ENCODE measurements at regions not wholly inside any gene's neighbourhood (a gene's known extent, or its start where the extent isn't known, plus 50 kb on each side); places are given as distances from the start of the nearest gene placed in this dataset.
"Not testable (repeated sequence)": the region's sequence is repeated elsewhere in the genome, so short reads cannot be mapped to it uniquely, and the experiment has no call there.

DNA sequence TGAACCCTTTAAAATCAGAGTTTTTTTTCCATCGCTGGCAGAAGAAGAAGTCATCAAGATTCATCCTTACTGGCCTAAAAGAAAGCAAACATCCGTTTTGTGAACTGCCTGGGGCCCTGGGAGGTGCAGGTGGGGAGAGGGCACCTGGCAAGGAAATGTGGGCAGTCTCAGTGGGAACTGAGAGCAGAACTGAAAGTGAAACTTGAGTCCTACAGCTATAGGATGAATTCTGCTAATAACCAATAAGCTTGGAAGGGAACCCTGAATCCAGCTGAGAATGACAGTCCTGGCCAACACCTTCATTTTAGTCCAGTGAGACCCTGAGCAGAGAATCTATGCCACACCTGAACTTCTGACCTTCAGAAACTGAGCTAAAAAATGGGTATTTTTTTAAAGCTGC, 130.1 kb upstream of the ASCC3 start:
- FAIRE-seq (no peak), DNase-seq (ENCODE audit: insufficient read length, low spot score) (no peak)

DNA sequence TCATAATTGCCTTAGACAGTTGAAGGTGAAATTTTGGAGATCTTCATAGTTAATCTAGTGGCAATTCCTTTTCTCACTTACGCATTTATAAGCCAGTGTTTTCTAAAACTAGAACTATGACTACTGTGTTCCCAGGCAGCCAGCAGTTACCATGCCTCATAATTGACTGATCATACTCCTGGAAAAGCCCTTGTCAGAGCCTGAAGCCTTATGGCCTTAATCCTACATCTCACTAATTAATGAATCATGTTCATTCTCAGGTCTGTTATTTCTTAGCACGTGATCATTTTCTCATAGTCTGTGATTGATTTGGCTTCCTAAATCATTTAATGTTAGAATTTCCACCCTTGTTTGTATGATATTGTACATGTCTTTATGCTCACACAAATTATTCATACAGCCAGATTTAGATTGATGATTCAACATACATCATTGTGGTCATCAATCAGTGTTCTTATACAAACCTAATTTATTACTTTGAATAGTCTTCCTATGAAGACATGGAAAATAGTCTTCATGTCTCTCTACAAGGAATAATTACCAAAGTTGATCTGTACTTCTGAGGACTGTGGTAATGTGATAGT, 132.6 kb upstream of the ASCC3 start:
- FAIRE-seq = no peak

DNA sequence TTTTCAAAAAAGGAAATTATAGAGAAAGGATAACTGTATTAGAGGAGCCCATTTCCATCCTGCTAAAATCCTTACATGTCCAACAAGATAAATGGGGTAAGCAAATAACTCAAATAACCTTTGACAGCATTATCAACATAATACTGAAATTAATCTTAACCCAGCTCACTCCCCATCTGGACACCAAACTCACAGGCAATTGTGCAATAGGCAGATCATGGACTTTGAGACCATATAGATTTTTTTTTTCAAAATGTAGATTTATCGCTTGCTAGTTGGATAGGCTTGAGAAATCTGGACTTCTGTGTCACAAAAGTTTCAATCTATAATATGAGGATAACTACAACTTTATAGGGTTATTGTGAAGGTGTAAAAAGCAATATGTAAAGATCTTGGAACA, 134.4 kb upstream of the ASCC3 start:
- DNase-seq (ENCODE audit: insufficient read length, low spot score) = no peak
- no peak for FAIRE-seq

More for the DNA sequence above, 132.6 kb upstream of the ASCC3 start:
- DNase-seq (ENCODE audit: insufficient read length, low spot score) = no peak

DNA sequence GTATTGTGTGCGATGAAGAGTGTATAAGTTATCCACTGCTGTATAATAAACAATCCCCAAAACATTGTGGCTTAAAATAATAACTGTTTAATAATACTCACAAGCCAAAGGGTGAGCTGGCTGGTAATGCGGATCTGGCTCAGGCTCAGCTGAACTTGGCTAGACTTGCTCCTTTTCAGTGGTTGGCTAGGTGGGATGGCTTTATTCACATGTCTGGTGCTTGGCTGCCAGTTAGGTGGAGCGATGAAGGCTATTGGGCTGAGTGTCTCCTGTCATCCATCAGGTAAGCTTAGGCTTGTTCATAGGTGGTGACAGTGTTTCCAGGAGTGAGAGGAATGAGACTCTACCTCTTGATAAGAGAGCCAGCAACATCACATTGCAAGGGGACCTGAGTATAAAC, 135.0 kb upstream of the ASCC3 start:
- FAIRE-seq (no peak), DNase-seq (ENCODE audit: insufficient read length, low spot score) (no peak)

DNA sequence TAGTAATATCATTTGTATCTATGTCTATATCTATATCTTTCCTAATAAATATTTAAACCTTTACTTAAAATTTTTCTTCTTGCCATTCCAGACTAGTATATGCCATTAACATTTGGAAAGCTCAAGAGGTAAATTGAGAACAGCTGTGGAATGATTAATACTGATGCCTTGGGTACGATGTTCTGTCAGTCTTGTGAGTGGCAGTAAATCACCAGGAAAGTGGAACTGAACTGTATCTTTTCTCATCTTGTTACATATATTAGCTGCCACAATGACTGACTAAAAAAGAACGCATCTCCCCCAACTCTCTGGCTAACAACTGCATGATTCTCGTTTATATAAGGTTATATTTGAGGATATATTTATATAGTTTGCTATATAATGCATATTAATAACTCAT, 137.0 kb upstream of the ASCC3 start:
- no peak for DNase-seq (ENCODE audit: insufficient read length, low spot score)
- no peak for FAIRE-seq

DNA sequence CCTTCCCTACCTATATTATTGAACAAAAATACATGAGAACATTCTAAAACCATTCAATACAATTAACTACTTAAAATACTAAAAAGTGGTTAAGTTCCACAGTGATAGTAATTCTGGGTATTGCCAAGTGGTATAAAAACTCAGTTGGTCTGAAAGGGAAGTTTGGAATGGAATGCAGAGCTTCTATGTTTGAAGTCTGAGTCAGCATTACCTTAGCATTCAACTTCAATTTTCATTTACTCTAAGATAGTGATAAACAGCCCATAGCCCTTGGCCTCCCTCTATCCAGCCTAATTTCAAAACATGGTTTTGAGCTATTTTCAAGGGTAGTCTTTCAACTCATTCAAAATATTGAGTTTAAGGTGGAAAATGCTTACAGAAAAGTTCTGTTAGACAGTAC, 140.4 kb upstream of the ASCC3 start:
- FAIRE-seq (no peak), DNase-seq (ENCODE audit: insufficient read length, low spot score) (no peak)

DNA sequence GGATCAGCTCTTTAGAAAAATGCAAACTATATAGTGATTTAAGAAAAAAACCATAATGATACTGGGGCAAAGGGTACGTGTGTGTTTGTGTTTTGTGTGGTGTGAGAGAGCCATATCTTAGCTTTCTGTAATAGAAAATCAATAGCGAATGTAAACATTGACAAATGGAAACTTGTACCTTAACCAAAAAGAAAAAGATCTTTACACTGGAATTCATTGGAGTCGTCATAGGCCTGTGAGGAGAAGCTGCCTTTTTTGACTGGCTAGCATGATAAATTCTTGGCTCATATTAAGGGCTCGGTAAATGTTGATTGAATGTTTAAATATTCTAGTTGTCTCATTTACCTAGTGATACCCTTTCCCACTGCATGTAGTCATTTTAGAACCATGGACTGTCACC, 161.8 kb upstream of the ASCC3 start:
- FAIRE-seq (no peak), DNase-seq (ENCODE audit: insufficient read length, low spot score) (no peak)

DNA sequence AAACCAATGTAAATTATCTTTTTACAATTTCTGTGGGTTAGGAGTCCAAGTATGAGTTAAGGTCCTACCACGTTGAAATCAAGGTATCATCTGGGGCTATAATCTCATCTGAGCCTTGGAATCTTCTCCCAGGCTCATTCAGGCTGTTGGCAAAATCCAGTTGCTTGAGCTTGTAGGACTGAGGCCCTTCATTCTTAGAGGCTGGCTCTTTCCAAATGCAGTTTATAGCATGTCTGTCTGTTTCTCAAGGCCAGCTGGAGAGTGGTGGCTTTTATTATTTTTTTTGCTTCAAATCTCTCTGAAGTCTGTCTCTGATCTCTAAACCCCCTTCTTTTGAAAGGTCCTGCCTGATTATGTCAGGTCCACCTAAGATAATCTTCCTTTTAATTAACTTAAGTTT, 177.2 kb upstream of the ASCC3 start:
- FAIRE-seq = no peak
- no peak for DNase-seq (ENCODE audit: insufficient read length, low spot score)

DNA sequence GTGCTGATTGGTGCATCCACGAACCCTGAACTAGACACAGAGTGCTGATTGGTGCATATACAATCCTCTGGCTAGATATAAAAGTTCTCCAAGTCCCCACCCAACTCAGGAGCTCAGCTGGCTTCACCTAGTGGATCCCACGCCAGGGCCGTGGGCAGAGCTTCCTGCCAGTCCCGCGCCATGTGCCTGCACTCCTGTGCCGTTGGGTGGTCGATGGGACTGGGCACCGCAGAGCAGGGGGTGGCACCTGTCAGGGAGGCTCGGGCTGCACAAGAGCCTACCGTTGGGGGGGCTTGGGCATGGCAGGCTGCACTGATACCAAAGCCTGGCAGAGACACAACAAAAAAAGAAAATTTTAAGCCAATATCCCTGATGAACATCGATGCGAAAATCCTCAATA, 185.4 kb upstream of the ASCC3 start:
- FAIRE-seq (no peak), DNase-seq (ENCODE audit: insufficient read length, low spot score) (no peak)

DNA sequence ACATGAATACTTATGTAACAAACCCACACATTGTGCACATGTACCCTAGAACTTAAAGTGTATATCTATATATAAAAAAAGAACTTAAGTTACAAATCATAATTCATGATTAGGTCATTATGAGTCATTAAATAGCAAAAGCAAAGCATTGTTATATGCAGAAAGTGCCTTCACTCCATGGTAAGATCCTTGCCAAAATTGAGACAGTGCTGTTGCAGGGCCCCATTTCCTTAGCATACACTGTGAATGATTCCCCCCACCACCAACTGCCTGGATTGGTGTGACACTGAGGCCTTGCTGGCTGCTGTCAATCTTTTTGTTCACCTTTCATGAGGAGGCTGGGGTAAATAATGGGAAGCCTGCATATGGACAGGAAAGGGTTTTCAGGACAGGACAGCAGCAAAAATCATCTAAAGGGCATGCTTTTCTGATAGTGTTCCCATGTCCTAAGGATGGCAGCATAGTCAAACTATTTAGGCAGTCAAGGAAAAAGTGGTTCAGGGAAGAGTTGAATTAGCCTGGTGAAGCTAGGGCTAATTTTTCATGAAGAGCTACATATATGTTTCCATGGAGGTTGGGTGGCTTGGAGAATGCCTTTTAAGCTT, 188.2 kb upstream of the ASCC3 start:
- DNase-seq (ENCODE audit: insufficient read length, low spot score) (no peak), FAIRE-seq (no peak)

DNA sequence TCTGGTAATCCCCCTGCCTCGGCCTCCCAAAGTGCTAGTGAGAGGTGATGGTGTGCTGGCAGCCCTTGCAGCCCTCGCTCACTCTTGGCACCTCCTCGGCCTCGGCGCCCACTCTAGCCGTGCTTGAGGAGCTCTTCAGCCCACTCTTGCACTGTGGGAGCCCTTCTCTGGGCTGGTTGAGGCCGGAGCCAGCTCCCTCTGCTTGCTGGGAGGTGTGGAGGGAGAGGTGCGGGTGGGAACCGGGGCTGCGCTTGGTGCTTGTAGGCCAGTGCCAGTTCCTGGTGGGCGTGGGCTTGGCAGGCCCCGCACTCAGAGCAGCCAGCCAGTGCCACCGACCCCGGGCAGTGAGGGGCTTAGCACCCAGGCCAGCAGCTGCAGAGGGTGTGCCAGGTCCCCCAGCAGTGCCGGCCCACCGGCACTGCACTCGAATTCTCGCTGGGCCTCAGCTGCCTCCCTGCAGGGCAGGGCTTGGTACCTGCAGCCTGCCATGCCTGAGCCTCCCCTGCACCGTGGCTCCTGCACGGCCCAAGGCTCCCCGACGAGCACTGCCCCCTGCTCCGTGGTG, 189.0 kb upstream of the ASCC3 start:
- FAIRE-seq (no peak), DNase-seq (ENCODE audit: insufficient read length, low spot score) (no peak)

DNA sequence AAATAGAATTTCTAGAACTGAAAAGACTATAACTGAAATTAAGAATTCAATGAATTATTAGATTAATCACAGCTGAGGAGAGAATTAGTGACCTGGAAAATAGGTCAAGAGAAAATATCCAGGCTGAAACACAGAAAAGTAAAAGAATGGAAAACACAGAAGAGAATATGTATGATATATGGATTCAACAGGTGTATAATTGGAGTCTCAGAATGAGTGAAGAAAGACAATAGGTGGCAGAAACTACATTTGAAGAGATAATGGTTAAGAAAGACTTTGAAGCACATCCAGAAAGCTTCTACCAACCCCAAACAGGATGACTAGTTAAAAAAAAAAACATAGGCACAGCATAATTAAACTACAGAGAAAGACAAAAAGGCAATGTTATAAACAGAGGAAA, 196.2 kb upstream of the ASCC3 start:
- FAIRE-seq (no peak), DNase-seq (ENCODE audit: insufficient read length, low spot score) (no peak)

DNA sequence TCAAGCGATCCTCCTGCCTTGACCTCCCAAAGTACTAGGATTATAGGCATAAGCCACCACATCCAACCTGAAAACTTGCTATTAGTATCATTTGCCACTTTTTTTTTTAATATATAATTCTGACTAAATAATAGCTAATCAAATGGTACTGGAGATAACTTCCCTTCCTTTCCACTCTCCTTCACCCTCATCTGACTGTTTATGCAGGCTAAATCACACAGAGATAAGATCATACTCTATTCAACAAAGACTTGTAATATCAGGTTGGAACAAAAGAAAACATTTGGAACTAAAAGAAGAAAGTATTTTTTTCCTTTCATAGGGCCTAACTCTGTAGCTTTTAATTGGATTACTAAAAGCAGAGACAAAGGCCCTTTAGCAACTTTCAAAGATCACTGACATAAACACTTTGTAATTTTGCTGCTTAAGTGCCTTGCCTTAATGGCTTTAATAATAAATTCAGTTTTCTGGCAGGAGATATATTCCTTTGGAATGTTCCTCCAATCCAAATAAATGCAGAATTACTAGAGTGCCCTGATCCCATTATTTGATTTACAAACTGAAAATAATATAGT, 198.7 kb upstream of the ASCC3 start:
- FAIRE-seq = no peak
- no peak for DNase-seq (ENCODE audit: insufficient read length, low spot score)

DNA sequence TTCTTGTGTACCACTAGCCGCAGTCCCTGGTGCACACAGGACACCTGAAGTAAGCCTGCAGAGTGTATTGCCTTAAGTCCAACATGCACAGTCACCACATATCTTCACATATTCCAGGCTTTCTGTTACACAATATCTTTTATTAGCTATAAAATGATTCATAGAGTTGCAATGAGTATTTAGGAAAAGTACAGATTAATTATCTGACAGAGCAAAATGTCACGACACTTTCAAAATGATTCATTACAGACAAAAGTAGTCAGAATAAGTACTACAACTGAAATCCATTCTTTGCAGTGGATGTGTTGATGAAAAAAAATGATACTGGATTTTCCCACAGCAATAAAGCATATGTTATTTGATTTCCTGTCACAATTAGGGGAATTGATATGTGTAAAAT, 199.5 kb upstream of the ASCC3 start:
- peak; percentile 20 for DNase-seq (ENCODE audit: insufficient read length, low spot score)

DNA sequence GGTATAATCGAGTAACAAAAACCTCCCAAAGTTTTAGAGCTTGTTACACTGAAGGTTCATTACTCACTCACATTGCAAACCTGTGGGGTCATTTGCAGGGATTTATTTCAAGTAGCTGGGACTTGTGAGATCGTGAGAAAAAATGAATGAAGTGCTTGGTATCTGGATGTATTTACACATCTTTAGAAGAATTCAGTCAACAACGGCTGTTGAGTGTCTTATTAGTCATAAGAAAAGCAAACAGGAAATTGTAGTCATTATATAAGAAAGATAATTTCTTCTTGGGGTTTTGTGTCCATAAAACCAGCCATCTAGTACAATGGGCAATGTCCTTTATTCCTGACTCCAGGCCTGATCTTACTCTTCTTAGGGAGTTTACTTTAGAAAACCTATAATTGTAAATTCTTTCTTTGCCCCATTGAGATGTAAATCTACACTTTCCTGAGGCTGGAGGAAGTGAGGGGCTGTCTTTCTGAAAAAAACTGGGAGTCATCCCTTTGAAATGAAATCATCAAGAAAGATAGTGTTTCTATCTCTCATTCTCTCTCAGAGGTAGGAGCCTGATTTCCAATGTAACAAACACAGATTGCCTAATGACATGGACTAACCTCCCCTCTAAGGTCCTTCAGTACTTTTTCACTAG, 202.5 kb upstream of the ASCC3 start:
- FAIRE-seq = no peak
- DNase-seq (ENCODE audit: insufficient read length, low spot score) = peak; percentile 8

More for the DNA sequence above, 199.5 kb upstream of the ASCC3 start:
- FAIRE-seq = no peak

DNA sequence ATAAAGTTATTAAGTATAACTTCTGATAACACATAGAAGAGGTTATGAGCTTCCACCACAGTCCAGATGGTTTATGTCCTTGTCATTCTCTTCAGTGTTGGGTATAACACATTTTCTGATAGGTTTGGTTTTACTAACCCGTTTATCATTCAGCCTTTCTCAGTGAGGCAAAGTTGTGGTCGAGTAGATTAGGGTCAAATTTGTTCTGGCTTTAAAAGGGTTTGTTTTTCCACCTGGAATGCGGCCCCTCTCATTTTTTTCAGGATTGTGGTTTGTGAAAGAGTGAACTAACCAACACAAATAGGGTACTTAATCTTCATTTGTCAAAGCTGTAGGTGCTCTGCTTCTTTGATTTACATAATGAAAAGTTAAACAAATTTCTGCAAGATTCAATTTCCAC, 204.2 kb upstream of the ASCC3 start:
- DNase-seq (ENCODE audit: insufficient read length, low spot score) (no peak), FAIRE-seq (no peak)

DNA sequence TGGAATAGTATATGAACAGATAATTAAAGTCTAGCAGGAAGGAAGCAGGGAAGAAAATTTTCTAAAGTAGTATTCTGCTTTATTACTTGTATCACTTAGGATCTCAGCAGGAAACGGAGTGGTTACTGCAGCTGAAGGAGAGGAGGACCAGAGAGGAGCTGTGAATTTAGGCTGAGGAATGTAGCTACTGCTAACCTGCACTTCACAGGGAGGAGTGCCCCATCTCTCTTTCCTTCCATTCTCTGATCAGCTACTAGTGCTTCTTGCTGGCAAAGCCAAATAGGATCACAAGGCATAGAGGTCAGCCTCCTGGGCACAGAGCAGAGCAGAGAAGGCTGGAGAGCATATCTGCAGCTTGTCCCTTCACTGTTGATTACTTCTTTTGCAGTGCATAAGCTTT, 205.3 kb upstream of the ASCC3 start:
- DNase-seq (ENCODE audit: insufficient read length, low spot score) = no peak
- FAIRE-seq = no peak

DNA sequence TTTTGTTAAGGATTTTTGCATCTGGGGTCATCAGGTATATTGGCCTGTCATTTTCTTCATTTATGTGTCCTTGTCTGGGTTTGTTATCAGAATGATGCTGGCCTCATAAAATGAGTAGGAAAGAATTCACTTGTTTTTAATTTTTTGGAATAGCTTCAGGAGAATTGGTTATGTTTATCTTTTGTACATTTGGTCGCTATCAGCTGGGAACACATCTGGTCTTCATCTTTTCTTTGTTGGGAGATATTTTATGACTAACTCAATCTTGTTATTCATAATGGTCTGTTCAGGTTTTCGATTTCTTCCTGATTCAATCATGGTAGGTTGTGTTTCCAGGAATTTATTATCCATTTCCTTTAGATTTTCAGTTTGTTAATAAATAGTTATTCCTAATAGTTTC, 207.5 kb upstream of the ASCC3 start:
- DNase-seq (ENCODE audit: insufficient read length, low spot score) (no peak), FAIRE-seq (no peak)

DNA sequence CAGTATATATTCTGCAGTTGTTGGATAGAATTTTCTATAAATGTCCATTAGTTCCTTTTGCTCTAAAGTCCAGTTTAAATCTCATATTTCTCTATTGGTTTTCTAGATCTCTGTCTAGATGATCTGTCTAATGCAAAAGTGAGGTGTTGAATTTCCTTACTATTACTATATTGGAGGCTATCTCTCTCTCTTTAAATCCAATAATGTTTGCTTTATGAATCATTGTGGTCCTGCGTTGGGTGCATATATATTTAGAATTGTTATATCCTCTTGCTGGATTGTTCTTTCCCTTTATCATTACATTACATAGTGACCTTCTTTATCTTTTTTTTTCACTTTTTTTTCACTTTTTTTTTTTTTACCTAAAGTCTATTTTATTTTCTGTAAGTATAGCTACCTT, 208.5 kb upstream of the ASCC3 start:
- FAIRE-seq = no peak
- no peak for DNase-seq (ENCODE audit: insufficient read length, low spot score)

DNA sequence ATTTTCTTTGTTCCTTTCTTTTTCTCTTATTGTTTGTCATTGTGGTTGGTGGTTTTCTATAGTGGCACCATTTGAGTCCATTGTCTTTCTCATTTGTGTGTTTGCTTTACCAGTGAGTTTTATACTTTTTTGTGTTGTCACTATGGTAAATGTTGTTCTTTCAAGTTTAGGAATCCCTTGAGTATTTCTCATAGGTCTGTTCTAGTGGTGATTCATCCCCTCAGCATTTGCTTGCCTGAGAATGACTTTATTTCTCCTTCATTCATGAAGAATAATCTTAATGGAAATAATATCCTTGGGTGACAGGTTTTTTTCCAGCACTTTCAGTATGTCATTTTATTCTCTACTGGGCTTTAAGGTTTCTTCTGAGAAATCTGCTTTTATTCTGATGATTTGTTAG, 209.2 kb upstream of the ASCC3 start:
- FAIRE-seq (no peak), DNase-seq (ENCODE audit: insufficient read length, low spot score) (no peak)

DNA sequence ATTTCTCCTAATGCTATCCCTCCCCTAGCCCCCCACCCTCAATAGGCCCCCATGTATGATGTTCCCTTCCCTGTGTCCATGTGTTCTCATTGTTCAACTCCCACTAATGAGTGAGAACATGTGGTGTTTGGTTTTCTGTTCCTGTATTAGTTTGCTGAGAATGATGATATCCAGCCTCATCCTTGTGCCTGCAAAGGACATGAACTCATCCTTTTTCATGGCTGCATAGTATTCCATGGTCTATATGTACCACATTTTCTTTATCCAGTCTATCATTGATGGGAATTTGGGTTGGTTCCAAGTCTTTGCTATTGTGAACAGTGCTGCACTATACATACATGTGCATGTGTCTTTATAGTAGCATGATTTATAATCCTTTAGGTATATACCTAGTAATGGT, 217.5 kb upstream of the ASCC3 start:
- not testable (repeated sequence) for FAIRE-seq; DNase-seq (ENCODE audit: insufficient read length, low spot score)

DNA sequence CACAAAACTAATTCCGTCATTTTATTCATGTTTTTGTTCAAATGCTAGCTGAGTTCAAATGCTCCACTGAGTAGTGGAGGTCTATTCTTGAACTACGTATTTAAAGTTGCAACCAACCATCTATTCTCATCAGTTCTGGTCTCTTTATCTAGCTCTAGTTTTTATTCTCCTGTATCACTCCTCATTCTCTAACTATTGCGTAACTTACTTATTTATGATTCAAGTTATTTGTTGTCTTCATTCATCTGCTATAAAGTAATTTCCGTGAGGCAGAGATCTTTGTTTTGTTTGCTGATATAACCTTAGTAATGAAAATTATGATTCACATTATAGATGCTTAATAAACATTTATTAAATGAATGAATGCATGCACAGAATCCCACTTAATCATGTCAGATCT, 221.6 kb upstream of the ASCC3 start:
- FAIRE-seq (no peak), DNase-seq (ENCODE audit: insufficient read length, low spot score) (no peak)

Data from HTR-8/SVneo (cell line).